Central memory CD8-positive, alpha-beta T cell (primary cell): ENCODE measurements at regions not wholly inside any gene's neighbourhood (a gene's known extent, or its start where the extent isn't known, plus 50 kb on each side); places are given as distances from the start of the nearest gene placed in this dataset.

Source experiments
- ATAC-seq: fragments of 150-1000 bp; cut with Tn5 transposase; replicated peaks from 2 replicates; pipeline ENCODE4 v1.10.0; 2022; ENCODE audit warnings: mild to moderate bottlenecking, moderate FRiP score, moderate number of reproducible peaks; ENCODE audit not compliant: poor library complexity, severe bottlenecking; ENCODE audit errors: extremely low read depth
- DNase-seq, 2 donors: peaks; one replicate each; pipeline ENCODE4 v3.0.0; 2021; ENCODE audit warnings: low spot score in 2 of 2
- H3K27ac Mint-ChIP-seq: one replicate; pipeline ENCODE4 v1.8.0; 2022; ENCODE audit warnings: low read depth, mild to moderate bottlenecking, moderate library complexity, mixed read lengths
- H3K27me3 Mint-ChIP-seq: one replicate; pipeline ENCODE4 v1.8.0; 2022; ENCODE audit warnings: mixed read lengths
- H3K36me3 Mint-ChIP-seq: one replicate; pipeline ENCODE4 v1.8.0; 2022; ENCODE audit warnings: mild to moderate bottlenecking, moderate library complexity, mixed read lengths; ENCODE audit not compliant: insufficient read depth
- H3K4me1 Mint-ChIP-seq: one replicate; pipeline ENCODE4 v1.8.0; 2022; ENCODE audit warnings: mixed read lengths
- H3K4me3 Mint-ChIP-seq: one replicate; pipeline ENCODE4 v1.8.0; 2022; ENCODE audit warnings: mild to moderate bottlenecking, moderate library complexity, mixed read lengths
- H3K9me3 Mint-ChIP-seq: one replicate; pipeline ENCODE4 v1.8.0; 2022; ENCODE audit warnings: mixed read lengths

GRCh38 chr16:65455761-65456160 is 333.9 kb upstream of the CDH11 start:
- DNase-seq (no peak), ATAC-seq (no peak)
- peaks cover 50% of the 10 kb centered on the region for H3K9me3 Mint-ChIP-seq
- H3K4me1 Mint-ChIP-seq: no peaks in the 10 kb centered on the region
- no peaks in the 10 kb centered on the region for H3K27me3 Mint-ChIP-seq
- no peak overlapping the region for H3K4me3 Mint-ChIP-seq
- H3K36me3 Mint-ChIP-seq: no peaks in the 10 kb centered on the region
- no peak overlapping the region for H3K27ac Mint-ChIP-seq

- Mint-ChIP-seq H3K36me3 (no peaks in the 10 kb centered on the region), H3K27me3 (no peaks in the 10 kb centered on the region), H3K9me3 (peaks cover 45% of the 10 kb centered on the region)
Measured at GRCh38 chr16:65453646-65454045, 331.8 kb upstream of the CDH11 start.

GRCh38 chr16:65449526-65449925 is 327.7 kb upstream of the CDH11 start:
- ATAC-seq (no peak), DNase-seq (no peak)
- no peak overlapping the region for H3K4me3 Mint-ChIP-seq
- H3K36me3 Mint-ChIP-seq: no peaks in the 10 kb centered on the region
- peaks cover 49% of the 10 kb centered on the region for H3K9me3 Mint-ChIP-seq
- H3K4me1 Mint-ChIP-seq: no peaks in the 10 kb centered on the region
- H3K27ac Mint-ChIP-seq: no peak overlapping the region
- no peaks in the 10 kb centered on the region for H3K27me3 Mint-ChIP-seq

More at GRCh38 chr16:65453646-65454045, 331.8 kb upstream of the CDH11 start:
- Mint-ChIP-seq H3K4me3 (no peak overlapping the region), H3K4me1 (no peaks in the 10 kb centered on the region), H3K27ac (no peak overlapping the region)
- DNase-seq (no peak), ATAC-seq (no peak)

GRCh38 chr16:65446427-65446826 is 324.6 kb upstream of the CDH11 start:
- no peaks in the 10 kb centered on the region for H3K4me1 Mint-ChIP-seq
- ATAC-seq (no peak), DNase-seq (no peak)
- H3K4me3 Mint-ChIP-seq: no peak overlapping the region
- H3K36me3 Mint-ChIP-seq: no peaks in the 10 kb centered on the region
- H3K27ac Mint-ChIP-seq: no peak overlapping the region
- no peaks in the 10 kb centered on the region for H3K27me3 Mint-ChIP-seq
- H3K9me3 Mint-ChIP-seq: peaks cover 33% of the 10 kb centered on the region

- no peaks in the 10 kb centered on the region for H3K27me3 Mint-ChIP-seq
- ATAC-seq (no peak), DNase-seq (no peak)
- no peak overlapping the region for H3K27ac Mint-ChIP-seq
- H3K36me3 Mint-ChIP-seq: no peaks in the 10 kb centered on the region
- H3K4me3 Mint-ChIP-seq: no peak overlapping the region
- H3K4me1 Mint-ChIP-seq: no peaks in the 10 kb centered on the region
- H3K9me3 Mint-ChIP-seq: peaks cover 38% of the 10 kb centered on the region
Measured at GRCh38 chr16:65445313-65446260, 323.7 kb upstream of the CDH11 start.

- peaks cover 18% of the 10 kb centered on the region for H3K9me3 Mint-ChIP-seq
- H3K4me3 Mint-ChIP-seq: no peak overlapping the region
- DNase-seq (no peak), ATAC-seq (no peak)
- H3K4me1 Mint-ChIP-seq: no peaks in the 10 kb centered on the region
- no peaks in the 10 kb centered on the region for H3K36me3 Mint-ChIP-seq
- H3K27ac Mint-ChIP-seq: no peak overlapping the region
- H3K27me3 Mint-ChIP-seq: no peaks in the 10 kb centered on the region
Measured at GRCh38 chr16:65441501-65441900, 319.6 kb upstream of the CDH11 start.

GRCh38 chr16:65429504-65430181 is 307.8 kb upstream of the CDH11 start:
- no peaks in the 10 kb centered on the region for H3K4me1 Mint-ChIP-seq
- H3K9me3 Mint-ChIP-seq: peaks cover 29% of the 10 kb centered on the region
- no peaks in the 10 kb centered on the region for H3K27me3 Mint-ChIP-seq
- no peaks in the 10 kb centered on the region for H3K36me3 Mint-ChIP-seq
- no peak overlapping the region for H3K27ac Mint-ChIP-seq
- no peak for DNase-seq
- no peak for ATAC-seq
- H3K4me3 Mint-ChIP-seq: no peak overlapping the region

- no peak for ATAC-seq
- Mint-ChIP-seq H3K36me3 (peaks cover 1% of the 10 kb centered on the region), H3K27ac (no peak overlapping the region), H3K9me3 (peaks cover 34% of the 10 kb centered on the region), H3K27me3 (no peaks in the 10 kb centered on the region), H3K4me1 (no peaks in the 10 kb centered on the region), H3K4me3 (no peak overlapping the region)
- DNase-seq: no peak
Measured at GRCh38 chr16:65426484-65426883, 304.6 kb upstream of the CDH11 start.

GRCh38 chr16:65422934-65423333 is 301.1 kb upstream of the CDH11 start:
- Mint-ChIP-seq H3K27ac (no peak overlapping the region), H3K27me3 (no peaks in the 10 kb centered on the region), H3K4me1 (no peaks in the 10 kb centered on the region), H3K4me3 (no peak overlapping the region), H3K9me3 (peaks cover 24% of the 10 kb centered on the region), H3K36me3 (peaks cover 1% of the 10 kb centered on the region)
- DNase-seq (no peak), ATAC-seq (no peak)

GRCh38 chr16:65421596-65421995 is 299.7 kb upstream of the CDH11 start:
- no peaks in the 10 kb centered on the region for H3K27me3 Mint-ChIP-seq
- no peaks in the 10 kb centered on the region for H3K4me1 Mint-ChIP-seq
- H3K4me3 Mint-ChIP-seq: no peak overlapping the region
- H3K9me3 Mint-ChIP-seq: peaks cover 24% of the 10 kb centered on the region
- DNase-seq (no peak), ATAC-seq (no peak)
- peaks cover 1% of the 10 kb centered on the region for H3K36me3 Mint-ChIP-seq
- no peak overlapping the region for H3K27ac Mint-ChIP-seq

GRCh38 chr16:65418435-65418834 is 296.6 kb upstream of the CDH11 start:
- H3K4me1 Mint-ChIP-seq: no peaks in the 10 kb centered on the region
- DNase-seq: no peak
- no peak for ATAC-seq

GRCh38 chr16:65415460-65415859 is 293.6 kb upstream of the CDH11 start:
- Mint-ChIP-seq H3K36me3 (no peaks in the 10 kb centered on the region), H3K4me1 (no peaks in the 10 kb centered on the region), H3K27me3 (no peaks in the 10 kb centered on the region), H3K27ac (no peak overlapping the region), H3K9me3 (peaks cover 24% of the 10 kb centered on the region), H3K4me3 (no peak overlapping the region)
- ATAC-seq (no peak), DNase-seq (no peak)

More at GRCh38 chr16:65418435-65418834, 296.6 kb upstream of the CDH11 start:
- peaks cover 22% of the 10 kb centered on the region for H3K9me3 Mint-ChIP-seq
- H3K27me3 Mint-ChIP-seq: no peaks in the 10 kb centered on the region
- no peak overlapping the region for H3K27ac Mint-ChIP-seq
- no peak overlapping the region for H3K4me3 Mint-ChIP-seq
- H3K36me3 Mint-ChIP-seq: no peaks in the 10 kb centered on the region
